MM.1S (cell line): ENCODE measurements at regions not wholly inside any gene's neighbourhood (a gene's known extent, or its start where the extent isn't known, plus 50 kb on each side); places are given as distances from the start of the nearest gene placed in this dataset.

Source experiments
- EZH2 ChIP-seq: fragments of 300-600 bp; sonication (generic); optimal IDR thresholded peaks from 2 replicates; pipeline ENCODE3; 2017; ENCODE audit warnings: low read depth, mild to moderate bottlenecking, antibody characterized with exemption, low read length, mixed read lengths
- TF ChIP-seq, protein P1 (sequence below): fragments of 300-600 bp; sonication (generic); IDR thresholded peaks from 2 replicates; pipeline ENCODE4 v1.5.1; 2016; ENCODE audit warnings: antibody characterized with exemption, low read length, mixed read lengths

- TF ChIP-seq, protein P1, sequence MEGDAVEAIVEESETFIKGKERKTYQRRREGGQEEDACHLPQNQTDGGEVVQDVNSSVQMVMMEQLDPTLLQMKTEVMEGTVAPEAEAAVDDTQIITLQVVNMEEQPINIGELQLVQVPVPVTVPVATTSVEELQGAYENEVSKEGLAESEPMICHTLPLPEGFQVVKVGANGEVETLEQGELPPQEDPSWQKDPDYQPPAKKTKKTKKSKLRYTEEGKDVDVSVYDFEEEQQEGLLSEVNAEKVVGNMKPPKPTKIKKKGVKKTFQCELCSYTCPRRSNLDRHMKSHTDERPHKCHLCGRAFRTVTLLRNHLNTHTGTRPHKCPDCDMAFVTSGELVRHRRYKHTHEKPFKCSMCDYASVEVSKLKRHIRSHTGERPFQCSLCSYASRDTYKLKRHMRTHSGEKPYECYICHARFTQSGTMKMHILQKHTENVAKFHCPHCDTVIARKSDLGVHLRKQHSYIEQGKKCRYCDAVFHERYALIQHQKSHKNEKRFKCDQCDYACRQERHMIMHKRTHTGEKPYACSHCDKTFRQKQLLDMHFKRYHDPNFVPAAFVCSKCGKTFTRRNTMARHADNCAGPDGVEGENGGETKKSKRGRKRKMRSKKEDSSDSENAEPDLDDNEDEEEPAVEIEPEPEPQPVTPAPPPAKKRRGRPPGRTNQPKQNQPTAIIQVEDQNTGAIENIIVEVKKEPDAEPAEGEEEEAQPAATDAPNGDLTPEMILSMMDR, result no peak
- TF ChIP-seq EZH2, result no peak
Observed at GRCh38 chrX:35276115-35276514, 333.5 kb downstream of the FAM47B start.
